GM21786 (cell line): ENCODE measurements at regions not wholly inside any gene's neighbourhood (a gene's known extent, or its start where the extent isn't known, plus 50 kb on each side); places are given as distances from the start of the nearest gene placed in this dataset.
"Not testable (repeated sequence)": the region's sequence is repeated elsewhere in the genome, so short reads cannot be mapped to it uniquely, and the experiment has no call there.

Experiments used
- ATAC-seq: cut with Tn5 transposase; IDR thresholded peaks from one replicate; pipeline ENCODE4 v1.9.1; 2021; ENCODE audit not compliant: unreplicated experiment

DNA sequence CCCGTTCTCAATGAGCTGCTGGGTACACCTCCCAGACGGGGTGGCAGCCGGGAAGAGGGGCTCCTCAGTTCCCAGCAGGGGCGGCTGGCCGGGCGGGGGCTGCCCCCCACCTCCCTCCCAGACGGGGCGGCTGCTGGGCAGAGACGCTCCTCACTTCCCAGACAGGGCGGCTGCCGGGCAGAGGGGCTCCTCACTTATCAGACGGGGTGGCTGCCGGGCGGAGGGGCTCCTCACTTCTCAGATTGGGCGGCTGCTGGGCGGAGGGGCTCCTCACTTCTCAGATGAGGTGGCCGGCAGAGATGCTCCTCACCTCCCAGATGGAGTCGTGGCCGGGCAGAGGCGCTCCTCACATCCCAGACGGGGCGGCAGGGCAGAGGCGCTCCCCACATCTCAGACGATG lies 559.0 kb downstream of the CD109 start:
- not testable (repeated sequence) for ATAC-seq

DNA sequence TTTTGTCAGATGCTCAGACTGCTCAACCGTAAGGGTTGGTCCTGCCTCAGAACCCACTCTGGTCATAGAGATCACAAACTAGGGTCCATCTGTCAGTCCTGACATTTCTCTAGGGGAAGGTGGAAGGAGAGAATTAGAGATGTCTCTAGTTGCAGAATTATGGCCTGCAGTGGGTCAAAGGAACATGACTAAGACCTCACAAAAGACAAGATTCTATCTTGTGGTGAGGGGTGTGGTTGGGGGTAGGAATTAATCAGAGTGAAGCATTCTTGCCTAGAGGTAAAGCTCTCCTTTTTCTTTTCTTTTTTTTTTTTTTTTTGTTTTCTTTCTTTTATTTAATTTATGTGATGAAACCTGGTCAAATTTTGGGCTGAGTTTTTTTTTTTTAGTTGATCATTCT lies 558.1 kb downstream of the CD109 start:
- ATAC-seq = not testable (repeated sequence)

GRCh38 chr6:74253261-74253660 lies 557.3 kb downstream of the CD109 start:
- no peak for ATAC-seq

GRCh38 chr6:74250161-74250818 lies 554.3 kb downstream of the CD109 start:
- ATAC-seq = no peak

GRCh38 chr6:74249658-74250057 lies 553.7 kb downstream of the CD109 start:
- ATAC-seq = no peak

GRCh38 chr6:74248966-74249365 lies 553.0 kb downstream of the CD109 start:
- ATAC-seq = no peak

GRCh38 chr6:74222768-74223333 lies 526.8 kb downstream of the CD109 start:
- no peak for ATAC-seq

DNA sequence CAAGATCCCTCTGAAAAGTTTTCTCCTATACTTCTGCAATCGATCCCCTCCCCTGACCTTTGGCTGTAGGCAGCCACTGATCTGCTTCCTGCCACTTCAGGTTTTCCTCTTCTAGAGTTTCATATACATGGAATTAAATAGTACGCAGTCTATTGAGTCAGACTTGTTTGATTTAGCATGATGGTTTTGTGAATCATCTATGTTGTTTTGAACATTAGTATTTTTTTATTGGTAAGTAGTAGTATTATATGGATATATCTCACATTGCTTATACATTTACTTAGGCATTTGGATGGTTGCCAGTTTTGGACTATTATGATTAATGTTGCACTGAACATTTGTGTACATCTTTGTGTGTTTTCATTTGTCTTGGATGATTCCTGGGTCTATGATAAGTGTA lies 518.0 kb downstream of the CD109 start:
- ATAC-seq = no peak

DNA sequence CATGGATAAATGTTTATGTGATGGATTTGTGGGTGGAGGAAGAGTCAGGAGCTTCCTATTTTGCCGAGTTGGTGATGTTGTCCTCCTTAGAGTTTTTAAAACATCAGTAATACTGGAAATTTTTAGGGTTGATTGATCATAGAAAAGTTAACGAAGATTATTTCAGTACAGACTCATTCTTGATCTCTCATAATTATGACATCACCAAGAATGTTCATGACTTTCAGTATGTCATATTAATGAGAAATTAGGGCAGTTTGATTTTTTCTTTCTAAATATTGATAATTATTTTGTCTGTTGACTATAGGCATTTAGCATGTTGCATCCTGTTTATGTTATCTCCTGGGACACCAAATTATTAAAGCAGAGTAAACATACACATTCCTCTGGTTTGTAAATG lies 512.2 kb downstream of the CD109 start:
- no peak for ATAC-seq

GRCh38 chr6:74199215-74199915 lies 503.4 kb downstream of the CD109 start:
- ATAC-seq = no peak

DNA sequence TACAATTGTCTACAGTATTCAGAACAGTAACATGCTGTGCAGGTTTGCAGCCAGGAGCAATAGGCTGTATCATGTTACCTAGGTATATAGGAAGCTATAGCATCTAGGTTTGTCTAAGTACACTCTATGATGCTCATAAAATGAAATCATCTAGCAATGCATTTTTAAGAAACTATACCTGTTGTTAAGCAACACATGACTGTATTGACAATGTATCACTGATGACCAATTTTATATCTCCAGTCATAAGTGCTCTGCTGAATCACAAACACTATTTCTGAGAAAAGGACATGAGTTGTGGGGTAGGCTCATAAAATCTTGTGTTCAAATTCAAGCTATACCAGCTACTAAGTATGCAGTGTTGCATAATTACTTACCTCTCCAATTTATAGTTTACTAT lies 501.3 kb downstream of the CD109 start:
- no peak for ATAC-seq

GRCh38 chr6:74187811-74188210 lies 491.8 kb downstream of the CD109 start:
- no peak for ATAC-seq

GRCh38 chr6:74182992-74183391 lies 487.0 kb downstream of the CD109 start:
- no peak for ATAC-seq

DNA sequence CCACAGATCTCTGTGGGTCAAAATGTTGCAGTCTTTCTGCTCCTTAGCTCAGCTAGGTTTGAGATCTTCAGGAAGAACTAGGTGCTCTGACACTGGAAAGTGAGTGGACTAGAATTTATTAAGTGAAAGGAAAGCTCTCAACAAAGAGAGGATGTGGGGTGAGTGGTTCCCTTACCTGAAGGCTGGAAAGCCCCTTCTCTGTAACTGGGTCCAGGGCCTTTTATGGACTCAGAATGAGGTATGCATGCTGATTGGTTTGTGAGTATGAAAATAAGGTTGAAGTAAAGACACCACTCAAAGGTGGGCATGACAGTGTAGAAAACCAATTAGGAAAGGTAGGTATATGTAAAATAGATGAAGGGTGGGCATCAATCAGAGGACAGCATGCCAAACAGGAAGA lies 485.5 kb downstream of the CD109 start:
- no peak for ATAC-seq

- no peak for ATAC-seq
Measured at GRCh38 chr6:74177506-74177905, 481.5 kb downstream of the CD109 start.

GRCh38 chr6:74170550-74170949 lies 474.5 kb downstream of the CD109 start:
- ATAC-seq = not testable (repeated sequence)

DNA sequence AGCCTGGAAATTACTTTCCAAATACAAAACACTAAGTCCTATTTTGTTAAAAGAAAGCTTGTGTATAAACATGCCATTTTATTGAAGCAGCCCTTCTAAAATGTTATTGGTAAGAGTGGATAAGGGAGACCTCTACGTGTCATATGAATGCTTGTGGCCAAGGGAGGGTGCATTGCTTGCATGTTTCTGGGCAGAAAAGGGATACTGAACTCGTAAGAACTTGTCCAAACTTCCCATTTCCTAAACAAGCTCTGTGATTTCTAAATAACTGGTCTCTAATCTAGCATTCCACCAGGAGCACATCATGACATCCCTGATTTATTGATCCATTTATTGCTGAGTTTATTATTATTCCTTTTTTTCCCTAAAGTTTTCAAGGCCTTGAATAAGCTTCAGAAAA lies 474.1 kb downstream of the CD109 start:
- no peak for ATAC-seq

GRCh38 chr6:74167976-74168375 lies 472.0 kb downstream of the CD109 start:
- ATAC-seq = no peak

DNA sequence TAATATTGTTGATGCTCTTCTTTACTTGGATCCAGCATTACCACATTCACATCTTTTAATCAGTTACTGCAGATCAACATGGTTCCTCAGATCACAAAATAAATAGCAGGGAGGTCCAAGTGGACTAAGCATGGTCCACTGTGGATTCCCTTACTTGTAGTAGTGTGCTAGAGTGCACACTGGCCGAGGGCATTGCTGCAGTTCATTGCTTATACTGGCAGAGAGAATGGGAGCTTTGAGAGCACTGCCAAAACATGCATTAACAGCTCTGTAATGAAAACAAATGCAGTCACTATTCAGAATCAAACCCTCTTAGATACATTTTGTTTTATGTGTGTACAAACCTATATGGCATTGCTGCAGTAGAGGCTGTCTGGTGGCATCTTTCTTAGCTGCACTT lies 471.5 kb downstream of the CD109 start:
- ATAC-seq = no peak

- ATAC-seq = no peak
Measured at GRCh38 chr6:74166849-74167248, 470.8 kb downstream of the CD109 start.

- ATAC-seq = no peak
Measured at GRCh38 chr6:74161380-74161779, 465.4 kb downstream of the CD109 start.

DNA sequence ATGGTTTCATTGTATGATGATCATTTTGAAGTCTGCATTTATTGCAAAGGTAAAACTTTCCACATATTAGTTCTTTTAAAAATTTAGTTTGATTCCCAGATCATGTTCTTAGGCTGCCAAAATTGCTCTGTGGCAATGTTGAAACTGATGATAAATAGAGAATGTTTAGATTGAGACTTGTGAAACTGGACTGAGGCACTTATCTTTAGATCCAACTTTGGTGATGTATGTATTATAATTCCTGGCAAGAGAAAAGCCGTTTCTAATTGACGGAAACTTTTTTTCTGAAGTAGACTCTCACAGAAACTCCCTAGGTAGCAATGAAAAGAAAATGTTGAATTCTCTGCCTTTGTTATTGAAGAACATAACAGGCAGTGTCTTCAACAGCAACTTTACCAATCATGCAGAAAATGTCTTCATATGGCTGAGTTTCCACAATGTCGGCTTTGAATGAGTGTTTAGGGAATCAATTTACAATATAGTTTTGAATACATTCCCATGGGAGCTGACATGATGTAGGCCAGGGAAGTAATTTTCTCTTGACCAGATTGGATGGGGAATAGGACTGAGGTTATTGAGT lies 456.2 kb downstream of the CD109 start:
- no peak for ATAC-seq
